ENCODE measurements at regions not wholly inside any gene's neighbourhood (a gene's known extent, or its start where the extent isn't known, plus 50 kb on each side); places are given as distances from the start of the nearest gene placed in this dataset.
"Not testable (repeated sequence)": the region's sequence is repeated elsewhere in the genome, so short reads cannot be mapped to it uniquely, and the experiment has no call there.

DNA sequence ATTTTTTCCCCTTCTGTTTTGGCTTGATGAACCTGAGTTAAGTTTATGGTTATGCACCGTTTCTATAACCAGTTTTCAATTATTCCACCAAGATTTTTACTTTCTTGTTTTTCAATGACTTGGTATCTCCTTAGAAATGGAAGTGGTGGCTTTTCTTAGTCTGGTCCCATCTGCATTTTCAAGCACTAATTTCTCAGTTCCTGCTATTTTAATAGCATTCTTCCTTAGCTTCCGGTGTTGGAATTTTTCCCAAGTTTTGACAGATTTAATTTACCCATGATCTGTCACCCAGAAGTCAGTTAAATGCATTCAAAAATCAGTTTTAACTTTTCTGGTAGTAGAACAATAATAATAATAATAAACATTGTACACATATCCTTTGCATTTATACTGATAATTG is 184.6 kb upstream of the OLFM3 start:
- FAIRE-seq (no peak), DNase-seq (ENCODE audit: extremely low spot score, insufficient read length, low read depth) (no peak)

DNA sequence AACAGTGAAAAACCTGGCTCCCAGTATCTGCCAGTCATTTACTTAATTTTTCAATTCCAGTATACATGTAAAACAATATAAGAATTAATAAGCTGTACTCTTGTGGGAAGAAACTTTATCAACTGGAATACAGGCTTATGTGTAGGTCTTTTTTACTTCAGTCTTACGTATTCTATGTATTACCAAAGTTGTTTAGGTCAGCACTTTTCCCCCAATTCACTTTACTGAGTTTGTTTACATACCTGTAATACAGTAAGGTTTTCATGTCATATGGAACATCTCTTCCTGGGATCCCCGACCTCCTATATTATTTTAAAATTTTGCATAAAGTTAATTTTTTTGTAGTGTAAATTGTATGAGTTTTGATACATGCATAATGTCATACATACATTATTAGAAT is 181.8 kb upstream of the OLFM3 start:
- no peak for DNase-seq (ENCODE audit: extremely low spot score, insufficient read length, low read depth)
- FAIRE-seq, result no peak

DNA sequence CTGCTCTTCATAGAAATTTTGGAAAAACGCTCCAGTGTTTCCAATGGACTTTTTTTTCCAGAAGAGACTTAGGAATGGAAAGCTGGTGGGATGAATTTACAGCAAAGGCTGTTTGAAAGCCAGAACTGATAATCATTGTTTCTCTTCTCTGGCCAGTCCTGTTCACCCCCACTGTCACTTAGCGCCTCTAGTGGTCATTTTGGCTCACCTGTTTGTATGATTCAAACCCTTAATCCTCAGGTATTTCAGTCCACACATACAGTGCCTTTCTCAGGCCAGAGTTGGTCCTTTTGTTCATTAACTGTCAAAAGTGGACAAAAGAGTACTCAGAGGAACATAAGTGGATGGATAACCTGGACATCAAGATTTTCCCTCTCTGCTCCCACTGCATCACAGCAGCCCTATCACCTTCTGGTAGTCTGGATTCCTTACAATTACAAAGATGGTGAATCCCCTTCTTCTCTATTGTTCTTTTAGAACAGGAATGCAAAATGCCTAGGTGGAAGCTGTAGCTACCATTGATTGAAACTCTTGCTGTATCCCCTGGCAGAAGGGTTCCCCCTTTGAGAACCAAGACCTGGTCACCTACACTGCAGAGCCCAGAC is 177.6 kb upstream of the OLFM3 start:
- no peak for DNase-seq (ENCODE audit: extremely low spot score, insufficient read length, low read depth)
- peak; percentile 41 for FAIRE-seq

GRCh38 chr1:102172200-102172599 is 175.5 kb upstream of the OLFM3 start:
- no peak for FAIRE-seq

DNA sequence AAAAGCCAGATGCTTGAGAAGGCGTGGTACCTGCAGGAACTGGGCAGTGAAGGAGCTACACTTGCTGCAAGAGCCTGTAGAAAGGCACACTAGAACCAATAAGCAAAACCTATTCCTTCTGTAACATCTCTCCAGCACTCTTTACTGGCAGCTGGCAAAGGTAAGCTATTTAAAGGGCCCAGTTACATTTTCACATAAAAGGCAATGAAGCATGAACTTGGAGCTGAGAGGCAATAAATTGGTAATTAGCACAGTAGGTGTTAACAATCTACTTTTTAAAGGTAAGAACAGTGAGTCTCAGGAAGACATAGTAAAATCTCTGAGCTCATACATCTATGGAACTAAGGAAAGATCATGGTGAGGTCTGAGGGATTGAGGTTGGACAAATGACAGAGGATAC is 167.1 kb upstream of the OLFM3 start:
- FAIRE-seq, result no peak

More at GRCh38 chr1:102172200-102172599, 175.5 kb upstream of the OLFM3 start:
- DNase-seq (ENCODE audit: extremely low spot score, insufficient read length, low read depth), result no peak

GRCh38 chr1:102151242-102151641 is 154.5 kb upstream of the OLFM3 start:
- DNase-seq (ENCODE audit: extremely low spot score, insufficient read length, low read depth), result no peak
- FAIRE-seq, result no peak

More for the DNA sequence above, 167.1 kb upstream of the OLFM3 start:
- no peak for DNase-seq (ENCODE audit: extremely low spot score, insufficient read length, low read depth)

- FAIRE-seq (no peak), DNase-seq (ENCODE audit: extremely low spot score, insufficient read length, low read depth) (no peak)
Measured at GRCh38 chr1:102120910-102121309, 124.2 kb upstream of the OLFM3 start.

- DNase-seq (ENCODE audit: extremely low spot score, insufficient read length, low read depth) (no peak), FAIRE-seq (no peak)
Measured at GRCh38 chr1:102118150-102118549, 121.4 kb upstream of the OLFM3 start.

GRCh38 chr1:102110586-102110985 is 113.9 kb upstream of the OLFM3 start:
- FAIRE-seq (no peak), DNase-seq (ENCODE audit: extremely low spot score, insufficient read length, low read depth) (no peak)

GRCh38 chr1:102109493-102109892 is 112.8 kb upstream of the OLFM3 start:
- not testable (repeated sequence) for FAIRE-seq; DNase-seq (ENCODE audit: extremely low spot score, insufficient read length, low read depth)

DNA sequence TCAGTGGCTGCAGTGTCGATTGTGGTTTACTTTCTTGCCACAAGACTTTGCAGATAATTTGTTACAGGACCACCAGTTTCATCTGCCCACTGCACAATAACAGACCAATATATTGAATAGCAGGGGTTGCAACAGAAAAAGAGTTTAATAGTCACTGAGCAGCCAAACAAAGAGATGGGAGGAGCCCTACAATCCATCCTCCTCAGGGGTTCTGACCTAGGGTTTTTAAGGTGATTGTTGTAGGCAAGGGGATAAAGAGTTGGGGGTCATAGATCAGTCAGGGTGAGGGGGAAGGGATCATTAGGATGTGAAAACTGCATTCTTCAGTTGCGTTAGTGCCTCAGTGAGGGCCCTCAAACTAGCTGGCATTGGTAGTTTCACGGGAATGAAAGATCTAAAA is 110.7 kb upstream of the OLFM3 start:
- DNase-seq (ENCODE audit: extremely low spot score, insufficient read length, low read depth), result no peak
- FAIRE-seq, result no peak

GRCh38 chr1:102105931-102106550 is 109.3 kb upstream of the OLFM3 start:
- FAIRE-seq (no peak), DNase-seq (ENCODE audit: extremely low spot score, insufficient read length, low read depth) (no peak)

GRCh38 chr1:102103646-102104045 is 106.9 kb upstream of the OLFM3 start:
- no peak for FAIRE-seq

DNA sequence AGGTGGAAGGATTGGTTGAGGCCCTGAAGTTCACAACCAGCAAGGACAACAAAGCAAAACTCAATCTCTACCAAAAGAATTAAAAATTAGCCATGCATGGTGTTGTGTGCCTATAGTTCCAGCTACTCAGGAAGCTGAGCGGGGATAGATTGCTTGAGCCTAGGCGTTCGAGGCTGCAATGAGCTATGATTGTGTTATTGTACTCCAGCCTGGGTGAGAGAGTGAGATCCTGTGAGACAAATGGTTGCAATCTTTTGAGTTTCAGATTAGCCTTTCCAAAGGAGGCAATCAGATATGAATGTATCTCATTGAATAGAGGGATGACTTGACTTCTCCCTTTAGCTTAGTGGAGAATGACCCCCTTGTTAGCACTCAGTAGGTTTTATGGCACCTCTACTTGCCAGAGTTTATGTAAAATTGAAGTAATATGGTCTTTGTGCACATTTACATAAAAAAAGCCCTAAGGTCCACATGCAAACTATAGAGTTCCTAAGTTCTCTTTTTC is 105.6 kb upstream of the OLFM3 start:
- FAIRE-seq, result no peak
- DNase-seq (ENCODE audit: extremely low spot score, insufficient read length, low read depth), result no peak

More at GRCh38 chr1:102103646-102104045, 106.9 kb upstream of the OLFM3 start:
- no peak for DNase-seq (ENCODE audit: extremely low spot score, insufficient read length, low read depth)

- DNase-seq (ENCODE audit: extremely low spot score, insufficient read length, low read depth) (no peak), FAIRE-seq (no peak)
Measured at GRCh38 chr1:102100666-102101065, 103.9 kb upstream of the OLFM3 start.

GRCh38 chr1:102099916-102100315 is 103.2 kb upstream of the OLFM3 start:
- DNase-seq (ENCODE audit: extremely low spot score, insufficient read length, low read depth) (no peak), FAIRE-seq (no peak)

GRCh38 chr1:102098536-102098935 is 101.8 kb upstream of the OLFM3 start:
- DNase-seq (ENCODE audit: extremely low spot score, insufficient read length, low read depth), result no peak
- FAIRE-seq, result no peak

- FAIRE-seq (no peak), DNase-seq (ENCODE audit: extremely low spot score, insufficient read length, low read depth) (no peak)
Measured at GRCh38 chr1:102098081-102098480, 101.4 kb upstream of the OLFM3 start.

- DNase-seq (ENCODE audit: extremely low spot score, insufficient read length, low read depth) (no peak), FAIRE-seq (no peak)
Measured at GRCh38 chr1:102097451-102097850, 100.7 kb upstream of the OLFM3 start.

GRCh38 chr1:102096162-102096561 is 99.4 kb upstream of the OLFM3 start:
- no peak for DNase-seq (ENCODE audit: extremely low spot score, insufficient read length, low read depth)
- no peak for FAIRE-seq

DNA sequence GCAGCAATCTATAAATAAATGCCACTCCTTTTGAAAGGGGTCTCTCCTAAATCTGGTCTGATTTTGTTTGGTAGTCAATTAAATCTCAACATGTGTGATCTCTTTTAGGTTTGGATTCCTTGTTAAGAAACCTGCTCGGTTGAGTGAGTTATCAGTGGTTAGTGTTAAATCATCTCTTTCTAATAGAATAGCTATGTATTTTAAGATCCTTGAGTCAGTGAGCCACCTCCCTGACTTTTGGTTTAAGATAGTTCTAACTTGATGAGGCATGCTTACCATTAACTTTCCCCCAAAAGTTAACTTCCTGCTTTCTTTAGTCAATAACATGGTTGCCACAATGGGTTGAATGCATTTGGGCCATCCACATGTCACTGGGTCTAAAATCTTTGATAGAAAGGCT is 93.1 kb upstream of the OLFM3 start:
- DNase-seq (ENCODE audit: extremely low spot score, insufficient read length, low read depth), result no peak
- FAIRE-seq, result no peak

DNA sequence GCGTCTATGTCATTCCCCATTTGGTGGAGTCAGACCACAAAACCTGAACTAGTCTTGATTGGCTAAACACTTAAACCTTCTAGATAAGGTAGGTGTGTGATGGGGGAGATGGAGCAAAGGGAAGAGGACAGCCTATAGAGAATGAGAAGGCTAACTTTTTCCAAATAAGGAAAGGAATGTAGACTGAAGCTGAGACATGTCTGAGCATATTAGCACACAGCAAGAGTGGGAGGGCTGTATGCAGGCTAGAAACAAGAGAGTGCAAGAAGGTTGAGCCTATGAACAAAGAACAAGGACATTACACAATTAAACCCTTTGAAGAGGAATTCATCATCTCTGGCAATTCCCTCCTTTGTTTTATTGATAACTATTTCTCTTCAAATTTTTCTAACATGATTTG is 89.2 kb upstream of the OLFM3 start:
- no peak for DNase-seq (ENCODE audit: extremely low spot score, insufficient read length, low read depth)
- FAIRE-seq, result no peak

Data from GM18507 (cell line).